ENCODE measurements at regions not wholly inside any gene's neighbourhood (a gene's known extent, or its start where the extent isn't known, plus 50 kb on each side); places are given as distances from the start of the nearest gene placed in this dataset.

- POLR2A ChIA-PET (ENCODE audit: partially characterized antibody) = interaction anchor here (0.9 kb wide), 1 partner anchor 31 kb away, joined by 3 read pairs; no protein-coding TSS in a partner anchor
- Histone ChIP-seq H4K91ac (replicated peaks; ENCODE audit: insufficient read length, low read length) (no peak overlapping the region), H2AK5ac (ENCODE audit: low read depth, low read length) (no peak overlapping the region), H4K5ac (ENCODE audit: insufficient read length, low read depth, low read length) (no peak overlapping the region), H3K79me2 (ENCODE audit: control insufficient read depth in 1 of 2, insufficient read depth in 2 of 2, low read length in 2 of 2) (no peaks in the 10 kb centered on the region), H2BK12ac (ENCODE audit: low read depth, low read length) (no peak overlapping the region), H3K9me3 (ENCODE audit: insufficient read depth in 2 of 2, low read depth in 1 of 2, low read length in 1 of 2) (no peaks in the 10 kb centered on the region), H3K4me2 (ENCODE audit: insufficient read depth in 1 of 2, low read depth in 2 of 2, low read length in 2 of 2) (no peak overlapping the region), H3K18ac (ENCODE audit: extremely low read depth, low read length) (no peak overlapping the region), H3K27me3 (replicated peaks in 1 of 4; ENCODE audit: control insufficient read depth in 3 of 4, extremely low read depth in 1 of 4, insufficient read depth in 3 of 4, low read length in 3 of 4) (no peaks in the 10 kb centered on the region), H3K14ac (ENCODE audit: insufficient read length) (no peak overlapping the region), H4K8ac (ENCODE audit: extremely low read depth, insufficient read depth, low read length) (no peak overlapping the region), H3K23ac (ENCODE audit: insufficient read length) (no peak overlapping the region), H3K9ac (replicated peaks in 1 of 4; ENCODE audit: extremely low read depth in 1 of 4, low read depth in 3 of 4, low read length in 3 of 4) (no peak overlapping the region), H2BK15ac (ENCODE audit: low read length) (no peak overlapping the region), H3K4ac (replicated peaks; ENCODE audit: insufficient read length, low read depth, low read length) (no peak overlapping the region), H3K4me1 (replicated peaks in 1 of 4; ENCODE audit: control insufficient read depth in 3 of 4, insufficient read depth in 4 of 4, low read length in 3 of 4) (no peaks in the 10 kb centered on the region), H3K23me2 (ENCODE audit: low read depth, low read length) (peaks cover 7% of the 10 kb centered on the region; the same call in 1 of the 2 replicates), H2AFZ (ENCODE audit: low read length) (no peak overlapping the region), H3K56ac (replicated peaks; ENCODE audit: insufficient read length, low read depth, low read length) (no peak overlapping the region), H3K36me3 (ENCODE audit: control insufficient read depth in 2 of 4, insufficient read depth in 4 of 4, low read length in 3 of 4) (no peaks in the 10 kb centered on the region), H4K20me1 (replicated peaks in 1 of 2; ENCODE audit: control insufficient read depth in 1 of 2, insufficient read depth in 2 of 2, low read length in 2 of 2) (peaks cover 1 to 5% of the 10 kb centered on the region in 2 experiments), H2BK120ac (replicated peaks; ENCODE audit: low read depth, low read length) (no peak overlapping the region), H2BK20ac (ENCODE audit: low read length) (no peak overlapping the region), H3K27ac (ENCODE audit: low read depth, low read length) (no peak overlapping the region), H3K79me1 (ENCODE audit: low read depth, low read length) (no peaks in the 10 kb centered on the region), H3K4me3 (ENCODE audit: extremely low read depth in 1 of 4, insufficient read depth in 2 of 4, low read depth in 3 of 4, low read length in 4 of 4) (no peak overlapping the region), H2BK5ac (ENCODE audit: low read depth, low read length) (no peak overlapping the region)
- 92% methylated on average over 12 of the region's 13 CpGs; no CpG with 5 or more reads in 1 of the 2 experiments for WGBS, 2 experiments (ENCODE audit: extremely low coverage in 1 of 2, insufficient coverage in 1 of 2, insufficient read length in 1 of 2, insufficient replicate concordance in 2 of 2, low coverage in 1 of 2, low lambda C conversion rate in 2 of 2, missing lambda C conversion rate in 1 of 2)
- DNase-seq (ENCODE audit: low read depth in 1 of 2, low spot score in 2 of 2) (peak in 1 of 2 experiments; percentile 29), FAIRE-seq (no peak)
- TF ChIP-seq RNF2 (IDR thresholded peaks at IDR 0.05; ENCODE audit: borderline replicate concordance, low read depth, low read length, missing control alignments, poor library complexity, severe bottlenecking) (no peak), RAD21 (IDR thresholded peaks at IDR 0.05 in 1 of 2, conservative IDR thresholded peaks at IDR 0.05 in 1 of 2; ENCODE audit: low read depth in 2 of 2, low read length in 2 of 2) (no peak), HDAC2 (IDR thresholded peaks at IDR 0.05; ENCODE audit: borderline replicate concordance in 1 of 2, low read depth in 2 of 2, low read length in 2 of 2) (no peak)
- CTCF ChIA-PET (ENCODE audit: partially characterized antibody) = interaction anchor here (1.2 to 11.8 kb wide), 3 partner anchors 10 to 103 kb away, joined by 3 to 85 read pairs (median 3); no protein-coding TSS in a partner anchor
These were observed 90.6 kb downstream of the ERMARD start for GRCh38 chr6:169841907-169842606.

Data from H1 (cell line).